Activated CD4-positive, alpha-beta T cell treated with anti-CD3 and anti-CD28 coated beads, Interleukin-2, amount 10 ng/mL, durations not matched to agents 24 days and 14 days (primary cell): ENCODE measurements at regions not wholly inside any gene's neighbourhood (a gene's known extent, or its start where the extent isn't known, plus 50 kb on each side); places are given as distances from the start of the nearest gene placed in this dataset.

ENCODE experiments used
- DNase-seq: peaks from one replicate; pipeline ENCODE4 v3.0.0; 2022
- H3K27ac Mint-ChIP-seq: one replicate; pipeline ENCODE4 v1.8.0; 2022; ENCODE audit warnings: mild to moderate bottlenecking, mixed read lengths
- H3K27me3 Mint-ChIP-seq: one replicate; pipeline ENCODE4 v1.8.0; 2022; ENCODE audit warnings: mixed read lengths
- H3K36me3 Mint-ChIP-seq: one replicate; pipeline ENCODE4 v1.8.0; 2022; ENCODE audit warnings: low read depth, mild to moderate bottlenecking, mixed read lengths
- H3K4me1 Mint-ChIP-seq: one replicate; pipeline ENCODE4 v1.8.0; 2021; ENCODE audit warnings: mixed read lengths
- H3K4me3 Mint-ChIP-seq: one replicate; pipeline ENCODE4 v1.8.0; 2022; ENCODE audit warnings: mild to moderate bottlenecking, moderate library complexity, mixed read lengths
- H3K9me3 Mint-ChIP-seq: one replicate; pipeline ENCODE4 v1.8.0; 2021; ENCODE audit warnings: mixed read lengths
- intact Hi-C: fragments of 100-400 bp; cut with micrococcal nuclease; formaldehyde crosslinking; loops from one replicate; pipeline ENCODE4 v1.15.1; 2023

GRCh38 chr13:103692442-103692841 is 626.2 kb upstream of the SLC10A2 start:
- no peak for DNase-seq
- intact Hi-C loops = no loop called here
- Mint-ChIP-seq H3K36me3 (no peaks in the 10 kb centered on the region), H3K27ac (no peak overlapping the region), H3K9me3 (no peaks in the 10 kb centered on the region), H3K4me1 (no peaks in the 10 kb centered on the region), H3K4me3 (no peak overlapping the region), H3K27me3 (no peaks in the 10 kb centered on the region)

- H3K4me3 Mint-ChIP-seq = no peak overlapping the region
- H3K27ac Mint-ChIP-seq = no peak overlapping the region
- DNase-seq = no peak
- no peaks in the 10 kb centered on the region for H3K36me3 Mint-ChIP-seq
- H3K9me3 Mint-ChIP-seq = peaks cover 10% of the 10 kb centered on the region
- H3K4me1 Mint-ChIP-seq = no peaks in the 10 kb centered on the region
- H3K27me3 Mint-ChIP-seq = no peaks in the 10 kb centered on the region
- intact Hi-C loops = no loop called here
These were observed 610.1 kb upstream of the SLC10A2 start for GRCh38 chr13:103676329-103676728.

DNA sequence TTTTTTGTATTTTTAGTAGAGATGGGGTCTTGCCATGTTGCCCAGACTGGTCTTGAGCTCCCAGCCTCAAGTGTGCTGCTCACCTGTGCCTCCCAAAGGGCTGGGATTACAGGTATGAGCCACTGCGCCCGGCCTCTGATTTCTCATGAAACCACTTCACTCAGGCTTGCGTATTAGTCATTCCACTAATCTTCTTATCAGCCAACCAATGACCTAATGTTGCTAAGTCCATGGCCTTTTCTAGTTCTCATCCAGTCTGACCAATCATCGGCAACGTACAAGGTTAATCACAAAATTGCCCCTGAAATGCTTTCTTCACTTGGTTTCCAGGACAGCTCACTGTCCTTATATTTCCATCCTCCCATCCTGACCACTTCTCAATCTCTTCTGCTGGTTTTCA is 605.3 kb upstream of the SLC10A2 start:
- no peak for DNase-seq
- peaks cover 10% of the 10 kb centered on the region for H3K9me3 Mint-ChIP-seq
- intact Hi-C loops = no loop called here
- H3K4me3 Mint-ChIP-seq = no peak overlapping the region
- no peaks in the 10 kb centered on the region for H3K27me3 Mint-ChIP-seq
- H3K36me3 Mint-ChIP-seq = no peaks in the 10 kb centered on the region
- H3K27ac Mint-ChIP-seq = no peak overlapping the region
- no peaks in the 10 kb centered on the region for H3K4me1 Mint-ChIP-seq

- intact Hi-C loops = no loop called here
- H3K27me3 Mint-ChIP-seq = no peaks in the 10 kb centered on the region
- no peak overlapping the region for H3K4me3 Mint-ChIP-seq
- no peak overlapping the region for H3K27ac Mint-ChIP-seq
- H3K4me1 Mint-ChIP-seq = no peaks in the 10 kb centered on the region
- H3K9me3 Mint-ChIP-seq = no peaks in the 10 kb centered on the region
- DNase-seq = no peak
- H3K36me3 Mint-ChIP-seq = no peaks in the 10 kb centered on the region
These were observed 597.8 kb upstream of the SLC10A2 start for GRCh38 chr13:103663996-103664395.

GRCh38 chr13:103656311-103656710 is 590.1 kb upstream of the SLC10A2 start:
- H3K27ac Mint-ChIP-seq = no peak overlapping the region
- peaks cover 5% of the 10 kb centered on the region for H3K9me3 Mint-ChIP-seq
- no peaks in the 10 kb centered on the region for H3K4me1 Mint-ChIP-seq
- DNase-seq = no peak
- H3K4me3 Mint-ChIP-seq = no peak overlapping the region
- H3K36me3 Mint-ChIP-seq = no peaks in the 10 kb centered on the region
- no peaks in the 10 kb centered on the region for H3K27me3 Mint-ChIP-seq
- intact Hi-C loops = no loop called here

GRCh38 chr13:103640606-103641005 is 574.4 kb upstream of the SLC10A2 start:
- Mint-ChIP-seq H3K27me3 (no peaks in the 10 kb centered on the region), H3K9me3 (no peaks in the 10 kb centered on the region), H3K4me3 (no peak overlapping the region), H3K4me1 (no peaks in the 10 kb centered on the region), H3K27ac (no peak overlapping the region), H3K36me3 (no peaks in the 10 kb centered on the region)
- DNase-seq = no peak
- intact Hi-C loops = no loop called here

DNA sequence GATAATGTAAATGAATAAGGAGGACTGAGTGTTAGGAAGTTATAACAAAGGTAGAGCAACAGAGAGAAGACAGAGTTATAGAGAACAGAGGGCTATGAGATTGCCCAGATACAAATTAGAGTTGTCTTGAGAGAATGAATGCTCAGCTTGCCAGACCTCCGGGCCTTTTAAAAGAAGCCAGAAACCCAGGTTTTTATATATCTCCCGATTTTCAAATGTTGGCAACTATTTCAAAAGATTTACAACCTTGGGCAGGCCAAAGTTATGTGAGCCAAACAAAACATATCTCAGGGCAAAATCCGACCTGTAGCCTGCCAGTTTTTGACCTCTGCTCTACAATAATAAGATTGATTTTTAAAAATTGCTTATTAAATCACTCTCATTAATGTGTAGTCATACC is 573.1 kb upstream of the SLC10A2 start:
- Mint-ChIP-seq H3K4me1 (no peaks in the 10 kb centered on the region), H3K27ac (no peak overlapping the region), H3K4me3 (no peak overlapping the region), H3K9me3 (no peaks in the 10 kb centered on the region), H3K36me3 (no peaks in the 10 kb centered on the region), H3K27me3 (no peaks in the 10 kb centered on the region)
- DNase-seq = no peak
- intact Hi-C loops = no loop called here

DNA sequence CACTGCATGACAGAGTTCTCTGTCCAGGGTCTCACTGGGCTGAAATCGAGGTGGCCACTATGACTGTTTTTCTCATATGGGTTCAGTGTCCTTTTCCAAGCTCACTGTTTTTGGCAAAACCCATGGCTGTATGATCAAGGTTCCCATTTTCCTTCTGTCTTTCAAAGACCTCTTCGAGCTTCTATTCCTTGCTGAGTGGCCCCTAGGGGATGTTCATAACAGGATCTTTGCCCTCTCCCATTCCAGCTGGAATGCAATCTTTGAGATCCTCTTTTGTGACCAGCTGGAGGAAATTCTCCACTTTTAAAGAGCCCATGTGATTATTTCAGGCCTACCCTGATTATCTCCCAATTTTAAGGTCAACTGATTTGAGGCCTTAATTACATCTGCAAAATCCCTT is 572.5 kb upstream of the SLC10A2 start:
- Mint-ChIP-seq H3K27me3 (no peaks in the 10 kb centered on the region), H3K4me3 (no peak overlapping the region), H3K36me3 (no peaks in the 10 kb centered on the region), H3K4me1 (no peaks in the 10 kb centered on the region), H3K27ac (no peak overlapping the region), H3K9me3 (no peaks in the 10 kb centered on the region)
- intact Hi-C loops = no loop called here
- DNase-seq = no peak

DNA sequence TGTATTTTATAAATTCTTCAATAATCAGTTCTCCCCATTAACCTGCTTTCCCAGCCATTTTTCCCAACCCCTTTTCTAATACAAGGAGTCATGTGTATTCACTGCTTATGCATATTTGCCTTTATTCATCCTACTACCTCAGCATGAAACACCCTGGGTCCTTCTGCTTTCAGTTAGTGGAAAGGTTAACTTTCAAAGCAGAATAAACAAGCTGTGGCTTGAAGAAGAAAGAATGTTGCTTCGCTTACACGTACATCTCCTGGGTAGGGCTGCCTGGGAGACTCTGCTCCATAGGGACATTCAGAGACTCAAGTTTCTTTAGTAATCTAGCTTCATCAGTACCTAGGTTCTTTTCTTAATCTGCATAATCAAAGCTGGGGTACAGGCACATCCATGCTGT is 567.8 kb upstream of the SLC10A2 start:
- Mint-ChIP-seq H3K9me3 (no peaks in the 10 kb centered on the region), H3K27me3 (no peaks in the 10 kb centered on the region), H3K4me1 (no peaks in the 10 kb centered on the region), H3K4me3 (no peak overlapping the region), H3K36me3 (no peaks in the 10 kb centered on the region), H3K27ac (no peak overlapping the region)
- DNase-seq = no peak
- intact Hi-C loops = no loop called here

- Mint-ChIP-seq H3K36me3 (no peaks in the 10 kb centered on the region), H3K9me3 (no peaks in the 10 kb centered on the region), H3K27ac (no peak overlapping the region), H3K4me3 (no peak overlapping the region), H3K4me1 (no peaks in the 10 kb centered on the region), H3K27me3 (no peaks in the 10 kb centered on the region)
- intact Hi-C loops = no loop called here
- no peak for DNase-seq
These were observed 559.0 kb upstream of the SLC10A2 start for GRCh38 chr13:103625194-103625593.

GRCh38 chr13:103618151-103618550 is 551.9 kb upstream of the SLC10A2 start:
- no peaks in the 10 kb centered on the region for H3K9me3 Mint-ChIP-seq
- no peaks in the 10 kb centered on the region for H3K4me1 Mint-ChIP-seq
- intact Hi-C loops = no loop called here
- no peaks in the 10 kb centered on the region for H3K27me3 Mint-ChIP-seq
- no peak overlapping the region for H3K27ac Mint-ChIP-seq
- DNase-seq = no peak
- no peaks in the 10 kb centered on the region for H3K36me3 Mint-ChIP-seq
- H3K4me3 Mint-ChIP-seq = no peak overlapping the region

GRCh38 chr13:103615771-103616170 is 549.6 kb upstream of the SLC10A2 start:
- Mint-ChIP-seq H3K4me1 (no peaks in the 10 kb centered on the region), H3K27me3 (no peaks in the 10 kb centered on the region), H3K27ac (no peak overlapping the region), H3K9me3 (no peaks in the 10 kb centered on the region), H3K4me3 (no peak overlapping the region), H3K36me3 (no peaks in the 10 kb centered on the region)
- intact Hi-C loops = no loop called here
- no peak for DNase-seq

DNA sequence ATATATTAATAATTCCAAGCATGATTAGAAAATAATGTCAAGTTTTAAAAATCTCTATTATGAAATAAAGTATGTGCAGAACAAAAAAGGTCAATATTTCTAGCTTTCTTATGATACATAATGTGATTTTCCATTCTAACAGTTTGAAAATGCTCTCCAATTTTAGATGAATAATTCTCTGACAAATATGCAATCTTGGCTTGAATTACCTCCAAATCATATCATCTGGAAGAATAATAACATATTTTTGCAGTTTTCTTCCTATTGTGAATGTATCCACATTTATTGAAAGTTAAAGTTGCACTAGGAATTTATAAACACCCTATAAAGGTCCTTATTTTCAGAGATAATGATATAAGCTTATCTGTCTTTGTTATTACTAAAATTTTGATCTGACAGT is 548.5 kb upstream of the SLC10A2 start:
- H3K27me3 Mint-ChIP-seq = no peaks in the 10 kb centered on the region
- no peak overlapping the region for H3K4me3 Mint-ChIP-seq
- intact Hi-C loops = no loop called here
- no peaks in the 10 kb centered on the region for H3K9me3 Mint-ChIP-seq
- no peaks in the 10 kb centered on the region for H3K4me1 Mint-ChIP-seq
- H3K36me3 Mint-ChIP-seq = no peaks in the 10 kb centered on the region
- DNase-seq = no peak
- no peak overlapping the region for H3K27ac Mint-ChIP-seq

GRCh38 chr13:103607995-103608394 is 541.8 kb upstream of the SLC10A2 start:
- intact Hi-C loops = no loop called here
- DNase-seq = no peak
- Mint-ChIP-seq H3K27ac (no peak overlapping the region), H3K9me3 (no peaks in the 10 kb centered on the region), H3K36me3 (no peaks in the 10 kb centered on the region), H3K27me3 (no peaks in the 10 kb centered on the region), H3K4me1 (no peaks in the 10 kb centered on the region), H3K4me3 (no peak overlapping the region)

GRCh38 chr13:103605546-103606326 is 539.5 kb upstream of the SLC10A2 start:
- no peak overlapping the region for H3K27ac Mint-ChIP-seq
- H3K27me3 Mint-ChIP-seq = no peaks in the 10 kb centered on the region
- no peak for DNase-seq
- H3K4me1 Mint-ChIP-seq = no peaks in the 10 kb centered on the region
- no peaks in the 10 kb centered on the region for H3K9me3 Mint-ChIP-seq
- no peaks in the 10 kb centered on the region for H3K36me3 Mint-ChIP-seq
- no peak overlapping the region for H3K4me3 Mint-ChIP-seq
- intact Hi-C loops = no loop called here
